Activated naive CD4-positive, alpha-beta T cell treated with anti-CD3 and anti-CD28 coated beads, Interleukin-2, amount 50 U/mL, for 24 hours (primary cell): ENCODE measurements at regions not wholly inside any gene's neighbourhood (a gene's known extent, or its start where the extent isn't known, plus 50 kb on each side); places are given as distances from the start of the nearest gene placed in this dataset.

Experiments
- H3K27ac Mint-ChIP-seq: one replicate; pipeline ENCODE4 v1.8.0; 2021; ENCODE audit warnings: mild to moderate bottlenecking, mixed read lengths
- H3K27me3 Mint-ChIP-seq: one replicate; pipeline ENCODE4 v1.8.0; 2021; ENCODE audit warnings: mixed read lengths
- H3K36me3 Mint-ChIP-seq: one replicate; pipeline ENCODE4 v1.8.0; 2021; ENCODE audit warnings: mixed read lengths
- H3K4me1 Mint-ChIP-seq: one replicate; pipeline ENCODE4 v1.8.0; 2021; ENCODE audit warnings: mixed read lengths
- H3K4me3 Mint-ChIP-seq: one replicate; pipeline ENCODE4 v1.8.0; 2021; ENCODE audit warnings: mild to moderate bottlenecking, mixed read lengths
- H3K9me3 Mint-ChIP-seq: one replicate; pipeline ENCODE4 v1.8.0; 2021; ENCODE audit warnings: mixed read lengths

- H3K4me3 Mint-ChIP-seq = no peak overlapping the region
- H3K27ac Mint-ChIP-seq = no peak overlapping the region
- no peaks in the 10 kb centered on the region for H3K36me3 Mint-ChIP-seq
- no peaks in the 10 kb centered on the region for H3K9me3 Mint-ChIP-seq
- H3K27me3 Mint-ChIP-seq = no peaks in the 10 kb centered on the region
- no peaks in the 10 kb centered on the region for H3K4me1 Mint-ChIP-seq
These were observed 171.7 kb upstream of the PHF14 start for GRCh38 chr7:10802011-10802410.

DNA sequence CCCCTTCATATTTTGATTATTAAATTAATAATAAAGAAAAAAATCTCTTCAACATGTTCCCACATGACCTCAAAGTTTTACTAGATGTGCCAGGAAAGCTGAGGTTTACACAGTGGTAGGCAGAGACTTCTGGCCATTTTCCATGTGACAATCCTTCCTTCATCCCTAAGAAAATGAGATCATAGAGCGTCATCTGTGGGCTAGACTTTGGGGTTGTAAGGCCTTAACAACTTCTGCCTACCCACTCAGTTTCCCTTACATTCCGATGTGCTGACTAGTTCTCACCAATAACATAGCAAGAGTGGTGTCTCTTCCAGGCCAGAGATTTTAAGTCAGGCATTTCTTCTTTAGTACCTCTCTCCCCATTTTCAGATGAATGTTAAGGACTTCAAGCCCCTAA, 171.1 kb upstream of the PHF14 start:
- Mint-ChIP-seq H3K9me3 (no peaks in the 10 kb centered on the region), H3K27me3 (no peaks in the 10 kb centered on the region), H3K27ac (no peak overlapping the region), H3K36me3 (no peaks in the 10 kb centered on the region), H3K4me3 (no peak overlapping the region), H3K4me1 (no peaks in the 10 kb centered on the region)

DNA sequence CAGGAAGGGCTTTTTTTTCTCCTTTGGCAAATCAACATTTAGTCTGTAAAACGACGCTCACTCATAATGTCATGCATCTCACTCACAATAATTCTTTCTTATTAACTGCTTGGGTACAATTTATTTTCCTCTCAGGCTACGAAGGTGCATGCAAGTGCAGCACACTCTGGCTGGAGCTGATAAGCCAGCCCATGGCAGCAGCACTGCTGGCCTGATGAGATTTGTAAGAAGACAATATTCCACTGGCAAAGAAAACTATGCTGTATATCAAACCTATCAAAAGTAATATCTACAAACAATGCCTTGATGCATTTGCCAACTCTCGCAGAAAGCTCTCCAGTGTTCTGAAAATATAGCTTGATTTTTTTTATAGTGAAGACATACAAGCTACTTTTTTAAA, 170.0 kb upstream of the PHF14 start:
- no peak overlapping the region for H3K27ac Mint-ChIP-seq
- no peaks in the 10 kb centered on the region for H3K36me3 Mint-ChIP-seq
- H3K4me3 Mint-ChIP-seq = no peak overlapping the region
- no peaks in the 10 kb centered on the region for H3K9me3 Mint-ChIP-seq
- no peaks in the 10 kb centered on the region for H3K4me1 Mint-ChIP-seq
- no peaks in the 10 kb centered on the region for H3K27me3 Mint-ChIP-seq

DNA sequence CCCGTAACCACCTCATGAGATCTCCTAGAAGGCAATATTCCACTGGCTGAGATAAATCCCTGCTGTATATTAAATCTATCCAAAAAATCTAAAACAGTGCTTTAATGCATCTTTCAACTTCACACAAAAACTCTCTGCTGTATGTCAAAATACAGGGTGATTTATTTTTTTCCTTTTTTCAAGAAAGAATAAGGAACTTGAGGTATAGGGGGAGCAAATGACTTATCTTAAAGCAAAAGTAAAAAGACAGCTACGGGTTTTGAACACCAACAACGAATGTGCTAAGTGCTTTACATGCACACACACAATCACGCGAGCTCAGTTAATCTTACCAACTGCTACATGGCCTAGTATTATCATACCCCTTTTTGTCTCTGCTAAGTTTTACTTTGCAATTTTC, 168.9 kb upstream of the PHF14 start:
- Mint-ChIP-seq H3K27me3 (no peaks in the 10 kb centered on the region), H3K27ac (no peak overlapping the region), H3K9me3 (no peaks in the 10 kb centered on the region), H3K36me3 (no peaks in the 10 kb centered on the region), H3K4me3 (no peak overlapping the region), H3K4me1 (no peaks in the 10 kb centered on the region)

DNA sequence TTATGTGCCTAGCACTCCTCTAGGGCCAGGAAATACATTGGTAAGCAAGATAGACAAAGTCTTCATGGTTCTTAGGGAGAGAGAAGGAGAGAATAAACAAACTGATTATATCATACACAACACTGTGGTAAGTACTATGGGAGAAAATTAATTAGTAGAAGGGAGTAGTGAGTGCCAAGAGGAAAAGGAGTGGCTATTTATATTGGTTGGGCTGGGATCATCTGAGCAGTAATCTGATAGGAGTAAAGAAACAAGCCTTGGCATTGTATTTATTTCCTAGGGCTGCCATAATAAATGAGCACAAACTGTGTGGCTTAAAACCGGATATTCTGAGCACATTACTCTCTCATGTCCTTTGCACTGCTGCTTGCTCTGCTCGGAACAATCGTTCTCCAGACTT, 158.1 kb upstream of the PHF14 start:
- H3K9me3 Mint-ChIP-seq = no peaks in the 10 kb centered on the region
- H3K36me3 Mint-ChIP-seq = no peaks in the 10 kb centered on the region
- H3K4me3 Mint-ChIP-seq = no peak overlapping the region
- no peak overlapping the region for H3K27ac Mint-ChIP-seq
- no peaks in the 10 kb centered on the region for H3K4me1 Mint-ChIP-seq
- H3K27me3 Mint-ChIP-seq = peaks cover 6% of the 10 kb centered on the region

GRCh38 chr7:10821156-10821555, 152.5 kb upstream of the PHF14 start:
- no peak overlapping the region for H3K27ac Mint-ChIP-seq
- no peak overlapping the region for H3K4me3 Mint-ChIP-seq
- peaks cover under 1% of the 10 kb centered on the region for H3K27me3 Mint-ChIP-seq
- no peaks in the 10 kb centered on the region for H3K4me1 Mint-ChIP-seq
- H3K36me3 Mint-ChIP-seq = no peaks in the 10 kb centered on the region
- no peaks in the 10 kb centered on the region for H3K9me3 Mint-ChIP-seq

DNA sequence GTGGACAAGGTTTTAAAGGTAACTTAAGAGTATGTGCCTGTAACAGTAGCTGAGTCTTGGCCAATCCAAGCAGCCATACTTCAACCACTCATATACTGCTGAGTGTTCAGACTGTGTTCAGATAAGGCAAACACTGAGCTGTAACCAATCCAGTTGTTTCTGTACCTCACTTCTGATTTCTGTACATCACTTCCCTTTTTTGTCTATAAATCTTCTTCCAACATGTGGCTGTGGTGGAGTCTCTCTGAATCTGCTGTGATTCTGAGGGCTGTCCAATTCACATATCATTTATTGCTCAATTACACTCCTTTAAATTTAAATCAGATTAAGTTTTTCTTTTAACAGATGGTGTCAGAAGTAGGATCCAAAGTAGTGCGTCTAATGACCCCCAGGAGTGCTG, 149.5 kb upstream of the PHF14 start:
- H3K27me3 Mint-ChIP-seq = no peaks in the 10 kb centered on the region
- no peaks in the 10 kb centered on the region for H3K9me3 Mint-ChIP-seq
- no peaks in the 10 kb centered on the region for H3K36me3 Mint-ChIP-seq
- no peak overlapping the region for H3K4me3 Mint-ChIP-seq
- H3K27ac Mint-ChIP-seq = no peak overlapping the region
- no peaks in the 10 kb centered on the region for H3K4me1 Mint-ChIP-seq

DNA sequence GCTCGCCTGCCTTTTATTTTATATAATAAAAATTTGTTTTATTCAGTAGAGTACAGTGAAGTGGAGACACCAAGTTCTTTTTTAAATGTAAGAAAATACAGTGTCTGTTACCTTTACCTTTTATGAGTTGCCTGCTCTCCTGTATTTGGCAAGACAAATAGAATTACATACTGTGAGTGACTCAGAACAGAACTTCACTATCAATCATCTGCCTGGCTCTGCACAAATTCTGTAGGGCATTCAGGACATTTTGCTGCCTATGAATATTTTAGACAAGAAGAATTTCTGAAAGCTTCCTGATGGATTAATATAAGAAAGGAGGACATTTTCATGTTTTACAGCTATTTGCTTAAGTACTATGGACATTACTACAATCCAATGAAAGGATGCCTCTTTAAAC, 135.4 kb upstream of the PHF14 start:
- Mint-ChIP-seq H3K4me1 (no peaks in the 10 kb centered on the region), H3K4me3 (no peak overlapping the region), H3K27me3 (peaks cover 5% of the 10 kb centered on the region), H3K27ac (no peak overlapping the region), H3K9me3 (no peaks in the 10 kb centered on the region), H3K36me3 (no peaks in the 10 kb centered on the region)

- no peak overlapping the region for H3K27ac Mint-ChIP-seq
- peaks cover 1% of the 10 kb centered on the region for H3K27me3 Mint-ChIP-seq
- no peaks in the 10 kb centered on the region for H3K4me1 Mint-ChIP-seq
- no peaks in the 10 kb centered on the region for H3K9me3 Mint-ChIP-seq
- no peaks in the 10 kb centered on the region for H3K36me3 Mint-ChIP-seq
- no peak overlapping the region for H3K4me3 Mint-ChIP-seq
These were observed 128.4 kb upstream of the PHF14 start for GRCh38 chr7:10845225-10845624.

DNA sequence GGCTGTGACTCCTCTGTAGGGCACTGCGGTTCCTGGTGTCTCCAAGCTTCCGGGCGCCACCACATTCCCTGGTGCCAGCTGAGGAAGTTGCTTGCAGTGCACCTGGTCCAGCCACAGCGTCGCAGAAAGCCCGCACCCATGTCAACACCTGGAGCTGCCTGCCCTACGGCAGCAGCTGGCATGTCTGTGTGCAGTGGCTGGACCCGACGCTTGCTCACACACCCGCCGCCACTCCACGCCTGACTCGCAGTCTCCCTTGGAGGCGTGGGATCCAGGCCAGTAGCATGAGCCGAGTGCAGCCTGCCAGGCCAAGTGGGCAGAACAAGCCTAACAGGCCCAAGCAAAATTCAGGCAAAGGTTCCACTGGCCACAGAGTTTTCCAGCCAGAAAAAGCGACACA, 118.1 kb upstream of the PHF14 start:
- H3K4me3 Mint-ChIP-seq = no peak overlapping the region
- H3K9me3 Mint-ChIP-seq = no peaks in the 10 kb centered on the region
- H3K27me3 Mint-ChIP-seq = no peaks in the 10 kb centered on the region
- H3K27ac Mint-ChIP-seq = no peak overlapping the region
- no peaks in the 10 kb centered on the region for H3K4me1 Mint-ChIP-seq
- H3K36me3 Mint-ChIP-seq = no peaks in the 10 kb centered on the region

GRCh38 chr7:10860516-10860915, 113.2 kb upstream of the PHF14 start:
- H3K4me1 Mint-ChIP-seq = no peaks in the 10 kb centered on the region
- H3K27ac Mint-ChIP-seq = no peak overlapping the region
- H3K36me3 Mint-ChIP-seq = no peaks in the 10 kb centered on the region
- no peak overlapping the region for H3K4me3 Mint-ChIP-seq
- no peaks in the 10 kb centered on the region for H3K9me3 Mint-ChIP-seq
- H3K27me3 Mint-ChIP-seq = peaks cover 5% of the 10 kb centered on the region

- peaks cover 5% of the 10 kb centered on the region for H3K27me3 Mint-ChIP-seq
- no peaks in the 10 kb centered on the region for H3K9me3 Mint-ChIP-seq
- no peaks in the 10 kb centered on the region for H3K4me1 Mint-ChIP-seq
- no peaks in the 10 kb centered on the region for H3K36me3 Mint-ChIP-seq
- H3K4me3 Mint-ChIP-seq = no peak overlapping the region
- no peak overlapping the region for H3K27ac Mint-ChIP-seq
These were observed 110.2 kb upstream of the PHF14 start for GRCh38 chr7:10863476-10863875.

- Mint-ChIP-seq H3K27ac (no peak overlapping the region), H3K9me3 (peaks cover 6% of the 10 kb centered on the region), H3K4me1 (no peaks in the 10 kb centered on the region), H3K27me3 (peaks cover 15% of the 10 kb centered on the region), H3K4me3 (no peak overlapping the region), H3K36me3 (no peaks in the 10 kb centered on the region)
These were observed 99.0 kb upstream of the PHF14 start for GRCh38 chr7:10874666-10875065.

- Mint-ChIP-seq H3K4me1 (no peaks in the 10 kb centered on the region), H3K4me3 (no peak overlapping the region), H3K27me3 (peaks cover 15% of the 10 kb centered on the region), H3K27ac (no peak overlapping the region), H3K36me3 (no peaks in the 10 kb centered on the region), H3K9me3 (peaks cover 6% of the 10 kb centered on the region)
These were observed 98.6 kb upstream of the PHF14 start for GRCh38 chr7:10875080-10875479.

DNA sequence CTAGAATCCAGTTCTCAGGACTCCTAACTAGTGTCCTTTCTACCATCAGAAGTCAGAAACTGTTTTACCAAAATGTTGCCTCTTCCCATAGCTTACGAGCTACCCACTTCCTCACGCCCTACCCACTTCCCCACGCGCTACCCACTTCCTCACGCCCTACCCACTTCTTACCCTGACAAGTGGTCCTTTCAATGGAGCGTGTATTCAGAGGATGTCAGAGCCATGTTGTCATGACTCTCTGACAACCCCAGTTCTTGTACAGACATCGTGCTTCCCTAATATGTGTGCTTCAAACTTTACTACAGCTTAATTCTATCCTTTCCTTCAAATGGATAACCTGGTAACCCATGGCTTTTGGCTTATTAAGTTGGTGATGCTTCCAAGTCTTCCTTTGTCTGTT, 84.8 kb upstream of the PHF14 start:
- Mint-ChIP-seq H3K27me3 (no peaks in the 10 kb centered on the region), H3K4me1 (peaks cover 13% of the 10 kb centered on the region), H3K4me3 (peak overlapping the region; percentile 76), H3K27ac (no peak overlapping the region), H3K9me3 (no peaks in the 10 kb centered on the region), H3K36me3 (no peaks in the 10 kb centered on the region)

DNA sequence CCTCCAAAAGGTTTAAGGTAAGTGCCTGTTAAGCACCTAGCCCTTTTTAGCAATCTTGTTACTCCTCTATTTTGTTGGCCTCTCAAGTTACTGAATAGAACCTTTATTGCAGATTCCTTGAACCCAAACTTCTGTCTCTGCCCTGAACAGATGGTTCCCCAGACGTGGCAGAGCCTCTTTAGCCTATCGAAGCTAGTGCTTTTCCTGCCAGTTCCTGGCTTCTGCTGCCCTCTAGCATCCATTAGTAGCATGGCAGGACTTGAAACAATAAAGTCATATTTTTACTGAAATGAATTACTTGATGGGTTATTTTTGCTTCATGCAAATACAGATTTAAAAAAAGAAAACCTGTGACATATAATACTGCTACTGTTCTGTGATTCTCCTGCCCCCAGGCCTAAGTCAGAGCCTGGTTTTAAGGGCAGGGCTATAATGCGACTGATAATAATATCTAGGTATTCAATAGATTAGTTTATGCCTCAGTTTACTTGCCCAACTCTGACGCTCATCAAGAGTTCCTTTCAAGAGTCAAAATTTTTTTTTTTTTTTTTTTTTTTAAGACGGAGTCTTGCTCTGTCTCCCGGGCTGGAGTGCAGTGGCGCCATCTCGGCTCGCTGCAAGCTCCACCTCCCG, 84.3 kb upstream of the PHF14 start:
- peak overlapping the region; percentile 37 for H3K27ac Mint-ChIP-seq
- peak overlapping the region; percentile 76 for H3K4me3 Mint-ChIP-seq

DNA sequence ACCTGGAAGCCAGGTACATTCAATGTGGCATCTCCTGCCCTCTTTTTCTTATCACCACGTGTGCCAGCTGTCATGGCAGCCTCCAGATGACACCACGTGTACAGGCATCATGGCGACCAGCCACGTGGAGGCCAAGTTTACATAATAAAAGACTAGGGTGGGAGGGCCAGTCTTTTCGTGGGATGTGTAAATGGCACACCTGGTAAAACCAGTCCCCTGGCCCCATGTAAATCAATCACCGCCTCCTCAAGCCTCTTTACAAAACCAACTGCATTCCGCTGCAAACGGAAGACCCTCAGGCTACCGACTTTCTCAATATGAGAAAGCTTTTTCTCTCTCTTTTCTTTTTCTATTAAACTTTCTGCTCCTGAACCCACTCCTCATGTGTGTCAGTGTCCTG, 65.1 kb upstream of the PHF14 start:
- Mint-ChIP-seq H3K36me3 (peaks cover 2% of the 10 kb centered on the region), H3K27me3 (peaks cover 1% of the 10 kb centered on the region), H3K9me3 (peaks cover 6% of the 10 kb centered on the region), H3K4me3 (no peak overlapping the region), H3K4me1 (no peaks in the 10 kb centered on the region), H3K27ac (no peak overlapping the region)

More for the DNA sequence above, 84.3 kb upstream of the PHF14 start:
- Mint-ChIP-seq H3K4me1 (peaks cover 13% of the 10 kb centered on the region), H3K9me3 (no peaks in the 10 kb centered on the region), H3K36me3 (no peaks in the 10 kb centered on the region), H3K27me3 (no peaks in the 10 kb centered on the region)
